A673 (cell line): ENCODE measurements at regions not wholly inside any gene's neighbourhood (a gene's known extent, or its start where the extent isn't known, plus 50 kb on each side); places are given as distances from the start of the nearest gene placed in this dataset.
A peak's percentile ranks its signal among the peaks of the same experiment; 100 is the strongest.

Source experiments
- BruUV-seq: library from RNA; stranded (reverse); fragments of 400-500 nt; replicated peaks from 2 replicates; lab custom pipeline; 2021; lab: Mats Ljungman, UMichigan
- CTCF ChIA-PET: fragments of 300-600 bp; sonication (Branson Sonifier 250); formaldehyde crosslinking; loops from one replicate; lab custom pipeline; 2022; ENCODE audit warnings: antibody characterized with exemption; lab: Charles Lee
- POLR2A ChIA-PET: fragments of 300-600 bp; sonication (Branson Sonifier 250); formaldehyde crosslinking; loops from one replicate; lab custom pipeline; 2022; ENCODE audit warnings: antibody characterized with exemption; ENCODE audit not compliant: low non-redundant PET; lab: Charles Lee
- DNase-seq: peaks from one replicate; pipeline ENCODE4 v3.0.0-alpha.2; 2015; ENCODE audit warnings: low spot score
- H3K27ac ChIP-seq: fragments of 200-600 bp; sonication (generic); 2 replicates; pipeline ENCODE4 v1.5.1; 2016; ENCODE audit warnings: mixed run types, low read depth, mild to moderate bottlenecking, mixed read lengths, antibody characterized with exemption, low read length; ENCODE audit not compliant: poor library complexity, severe bottlenecking
- H3K27me3 ChIP-seq: fragments of 200-600 bp; sonication (generic); replicated peaks from 2 replicates; pipeline ENCODE4 v1.6.1; 2017; ENCODE audit warnings: mixed run types, low read depth, mild to moderate bottlenecking, mixed read lengths, antibody characterized with exemption, low read length; ENCODE audit not compliant: insufficient read depth, poor library complexity
- H3K36me3 ChIP-seq: fragments of 200-600 bp; sonication (generic); 2 replicates; pipeline ENCODE4 v1.6.1; 2016; ENCODE audit warnings: mixed run types, mild to moderate bottlenecking, mixed read lengths, antibody characterized with exemption, low read length; ENCODE audit not compliant: insufficient read depth, poor library complexity, severe bottlenecking
- H3K4me1 ChIP-seq: fragments of 200-600 bp; sonication (generic); 2 replicates; pipeline ENCODE4 v1.6.1; 2017; ENCODE audit warnings: mixed run types, mild to moderate bottlenecking, mixed read lengths, antibody characterized with exemption, low read length; ENCODE audit not compliant: insufficient read depth, poor library complexity, severe bottlenecking
- H3K4me3 ChIP-seq: fragments of 200-600 bp; sonication (generic); 2 replicates; pipeline ENCODE4 v1.5.1; 2016; ENCODE audit warnings: low read depth, mixed run types, mild to moderate bottlenecking, mixed read lengths, low read length; ENCODE audit not compliant: poor library complexity, severe bottlenecking
- H3K9me3 ChIP-seq: fragments of 200-600 bp; sonication (generic); 2 replicates; pipeline ENCODE4 v1.6.1; 2016; ENCODE audit warnings: mixed run types, low read depth, mild to moderate bottlenecking, mixed read lengths, antibody characterized with exemption, low read length; ENCODE audit not compliant: poor library complexity, severe bottlenecking
- EZH2 ChIP-seq: fragments of 200-600 bp; sonication (generic); IDR thresholded peaks from 2 replicates; pipeline ENCODE4 v1.6.1; 2017; ENCODE audit warnings: borderline replicate concordance, low read depth, mild to moderate bottlenecking, mixed read lengths, antibody characterized with exemption, low read length; ENCODE audit not compliant: poor library complexity, severe bottlenecking
- intact Hi-C: fragments of 100-400 bp; cut with micrococcal nuclease; formaldehyde crosslinking; loops from one replicate; pipeline ENCODE4 v1.10.0; 2022; ENCODE audit not compliant: unreplicated experiment
- TF ChIP-seq, protein P1 (sequence below): fragments of 300-800, 200-600 bp; sonication (generic); conservative IDR thresholded peaks from 2 replicates; pipeline ENCODE4 v1.5.1; 2017; ENCODE audit warnings: low read depth, mild to moderate bottlenecking, antibody characterized with exemption, low read length, moderate library complexity, mixed read lengths

GRCh38 chr11:134468796-134469195 is 56.8 kb upstream of the B3GAT1 start:
- intact Hi-C loops = loop anchor here (5.0 kb wide), 1 partner anchor 56 kb away; the partner anchor contains the start of gene B3GAT1
- H3K4me1 ChIP-seq = peaks cover 5% of the 10 kb centered on the region
- ChIA-PET CTCF (no interaction called here), POLR2A (no interaction called here)
- peaks cover 41% of the 10 kb centered on the region for H3K27me3 ChIP-seq
- TF ChIP-seq, protein P1, sequence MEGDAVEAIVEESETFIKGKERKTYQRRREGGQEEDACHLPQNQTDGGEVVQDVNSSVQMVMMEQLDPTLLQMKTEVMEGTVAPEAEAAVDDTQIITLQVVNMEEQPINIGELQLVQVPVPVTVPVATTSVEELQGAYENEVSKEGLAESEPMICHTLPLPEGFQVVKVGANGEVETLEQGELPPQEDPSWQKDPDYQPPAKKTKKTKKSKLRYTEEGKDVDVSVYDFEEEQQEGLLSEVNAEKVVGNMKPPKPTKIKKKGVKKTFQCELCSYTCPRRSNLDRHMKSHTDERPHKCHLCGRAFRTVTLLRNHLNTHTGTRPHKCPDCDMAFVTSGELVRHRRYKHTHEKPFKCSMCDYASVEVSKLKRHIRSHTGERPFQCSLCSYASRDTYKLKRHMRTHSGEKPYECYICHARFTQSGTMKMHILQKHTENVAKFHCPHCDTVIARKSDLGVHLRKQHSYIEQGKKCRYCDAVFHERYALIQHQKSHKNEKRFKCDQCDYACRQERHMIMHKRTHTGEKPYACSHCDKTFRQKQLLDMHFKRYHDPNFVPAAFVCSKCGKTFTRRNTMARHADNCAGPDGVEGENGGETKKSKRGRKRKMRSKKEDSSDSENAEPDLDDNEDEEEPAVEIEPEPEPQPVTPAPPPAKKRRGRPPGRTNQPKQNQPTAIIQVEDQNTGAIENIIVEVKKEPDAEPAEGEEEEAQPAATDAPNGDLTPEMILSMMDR = no peak
- no peak for TF ChIP-seq EZH2
- no peaks in the 10 kb centered on the region for H3K9me3 ChIP-seq
- H3K4me3 ChIP-seq = no peak overlapping the region
- BruUV-seq = no TSS peak
- no peak overlapping the region for H3K27ac ChIP-seq
- H3K36me3 ChIP-seq = no peaks in the 10 kb centered on the region
- no peak for DNase-seq

- TF ChIP-seq, protein P1 = no peak
- no peak for TF ChIP-seq EZH2
- POLR2A ChIA-PET = no interaction called here
- no peak overlapping the region for H3K27ac ChIP-seq
- CTCF ChIA-PET = no interaction called here
- H3K4me3 ChIP-seq = no peak overlapping the region
- H3K27me3 ChIP-seq = peaks cover 41% of the 10 kb centered on the region
- no TSS peak for BruUV-seq
- DNase-seq = no peak
- intact Hi-C loops = loop anchor here (5.0 kb wide), 1 partner anchor 56 kb away; the partner anchor contains the start of gene B3GAT1
- H3K4me1 ChIP-seq = peaks cover 5% of the 10 kb centered on the region
- no peaks in the 10 kb centered on the region for H3K9me3 ChIP-seq
- no peaks in the 10 kb centered on the region for H3K36me3 ChIP-seq
Measured at GRCh38 chr11:134468081-134468668, 56.1 kb upstream of the B3GAT1 start.

DNA sequence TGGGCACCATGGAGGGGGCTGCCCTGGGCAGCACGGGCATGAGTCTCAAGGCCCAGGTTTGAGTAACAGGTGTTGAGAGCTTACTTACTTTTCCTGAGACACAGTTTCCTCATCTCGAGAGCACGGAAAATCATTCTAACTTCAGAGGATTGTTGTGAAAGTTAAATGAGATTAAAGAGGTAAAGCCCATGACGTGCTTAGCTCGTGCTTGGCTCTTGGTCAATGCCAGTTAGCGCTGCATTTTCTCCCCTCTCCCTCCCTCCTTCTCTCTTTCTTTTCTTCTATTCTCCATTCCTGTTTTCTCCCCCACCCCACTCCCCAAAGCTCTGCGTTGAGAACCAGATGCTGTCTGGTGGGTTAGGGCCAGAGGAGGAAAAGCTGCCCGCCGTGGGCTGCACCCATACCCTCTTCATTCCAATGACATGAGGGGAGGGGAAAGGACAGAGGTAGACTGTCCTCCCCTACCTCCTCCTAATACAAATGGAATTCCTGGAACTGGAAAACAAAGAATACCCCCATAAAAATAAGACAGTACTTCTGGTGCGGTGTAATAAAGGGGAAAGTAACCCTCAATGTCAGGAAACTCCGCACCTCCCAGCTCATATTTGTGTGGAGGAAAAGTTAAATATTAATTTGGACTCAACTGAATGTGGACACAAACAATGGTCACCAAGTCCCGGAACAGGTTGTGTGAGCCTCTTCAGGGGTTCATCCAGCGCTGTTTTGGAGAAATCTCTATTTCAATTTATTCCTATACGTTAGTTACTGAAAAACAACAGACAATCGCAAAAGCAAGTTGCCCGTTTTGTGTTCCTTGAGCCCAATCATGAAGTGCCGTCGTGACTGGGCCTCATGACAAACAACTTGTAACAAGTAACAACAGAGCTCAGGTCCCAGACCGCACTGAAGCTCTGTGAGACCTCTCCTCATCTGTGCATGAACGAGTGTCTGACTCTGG is 54.8 kb upstream of the B3GAT1 start:
- BruUV-seq = no TSS peak
- H3K4me3 ChIP-seq = peak overlapping the region; percentile 19
- TF ChIP-seq, protein P1 = no peak
- TF ChIP-seq EZH2 = no peak
- peaks cover 38% of the 10 kb centered on the region for H3K27me3 ChIP-seq
- no peak overlapping the region for H3K27ac ChIP-seq
- no peak for DNase-seq
- peaks cover 5% of the 10 kb centered on the region for H3K4me1 ChIP-seq
- H3K9me3 ChIP-seq = no peaks in the 10 kb centered on the region
- intact Hi-C loops = loop anchor here (5.0 kb wide), 1 partner anchor 55 kb away; the partner anchor contains the start of gene B3GAT1
- ChIA-PET POLR2A (no interaction called here), CTCF (no interaction called here)
- H3K36me3 ChIP-seq = no peaks in the 10 kb centered on the region
